Omental fat pad (tissue), 3 donors: ENCODE measurements at regions not wholly inside any gene's neighbourhood (a gene's known extent, or its start where the extent isn't known, plus 50 kb on each side); places are given as distances from the start of the nearest gene placed in this dataset.
"Not testable (repeated sequence)": the region's sequence is repeated elsewhere in the genome, so short reads cannot be mapped to it uniquely, and the experiment has no call there.

Experiments
- ATAC-seq: fragments of 150-250 bp; one replicate; pipeline ENCODE4 v1.9.1; 2016; ENCODE audit warnings: mild to moderate bottlenecking, moderate library complexity; ENCODE audit not compliant: low FRiP score
- DNase-seq: peaks from one replicate; pipeline ENCODE4 v3.0.0-alpha.2; 2019; ENCODE audit warnings: low spot score
- CTCF ChIP-seq, 3 donors: fragments of 450-650 bp; IDR thresholded peaks; one replicate each; pipeline ENCODE4 v1.5.1; 2016 to 2017; ENCODE audit warnings: antibody characterized with exemption in 3 of 3, mild to moderate bottlenecking in 3 of 3, moderate library complexity in 2 of 3

GRCh38 chr3:84692261-84692660 lies 266.5 kb upstream of the CADM2 start:
- TF ChIP-seq CTCF (IDR thresholded peaks at IDR 0.05): no peak
- ATAC-seq (no peak), DNase-seq (no peak)

GRCh38 chr3:84710288-84710687 lies 248.5 kb upstream of the CADM2 start:
- not testable (repeated sequence) for ATAC-seq, DNase-seq

- DNase-seq (no peak), ATAC-seq (no peak)
- no peak for TF ChIP-seq CTCF (IDR thresholded peaks at IDR 0.05)
These were observed 240.9 kb upstream of the CADM2 start for GRCh38 chr3:84717894-84718293.

- DNase-seq: no peak
- no peak for TF ChIP-seq CTCF (IDR thresholded peaks at IDR 0.05)
- ATAC-seq: no peak
These were observed 233.9 kb upstream of the CADM2 start for GRCh38 chr3:84724877-84725276.

- DNase-seq: no peak
- no peak for TF ChIP-seq CTCF (IDR thresholded peaks at IDR 0.05)
- no peak for ATAC-seq
These were observed 231.2 kb upstream of the CADM2 start for GRCh38 chr3:84727616-84728015.

GRCh38 chr3:84734731-84735130 lies 224.1 kb upstream of the CADM2 start:
- ATAC-seq, DNase-seq: not testable (repeated sequence)

- ATAC-seq (no peak), DNase-seq (no peak)
- TF ChIP-seq CTCF (IDR thresholded peaks at IDR 0.05): no peak
These were observed 220.7 kb upstream of the CADM2 start for GRCh38 chr3:84738086-84738485.

GRCh38 chr3:84742915-84743425 lies 215.8 kb upstream of the CADM2 start:
- no peak for TF ChIP-seq CTCF (IDR thresholded peaks at IDR 0.05)
- ATAC-seq (no peak), DNase-seq (no peak)
